Spleen (tissue), 7 donors: ENCODE measurements at regions not wholly inside any gene's neighbourhood (a gene's known extent, or its start where the extent isn't known, plus 50 kb on each side); places are given as distances from the start of the nearest gene placed in this dataset.

Experiments used
- CTCF ChIP-seq, 11 experiments: fragments of 200-600 bp in 7 of 11; fragments of 450-650 bp in 4 of 11; sonication (generic) in 4 of 11; IDR thresholded peaks in 8 of 11; conservative IDR thresholded peaks in 3 of 11; 1 replicate in 7 of 11; 2 replicates in 4 of 11; pipeline versions ENCODE4 v1.4.0 to v1.8.0; 2016 to 2021; ENCODE audit warnings: antibody characterized with exemption in 11 of 11, inconsistent platforms in 4 of 11, mild to moderate bottlenecking in 1 of 11
- POLR2A ChIP-seq, 3 donors: fragments of 450-650 bp; IDR thresholded peaks; one replicate each; pipeline ENCODE4 v1.5.1; 2017; ENCODE audit warnings: antibody characterized with exemption in 3 of 3, mild to moderate bottlenecking in 1 of 3
- POLR2AphosphoS5 ChIP-seq, 3 donors: sonication (generic); formaldehyde crosslinking; IDR thresholded peaks; one replicate each; pipeline ENCODE4 v1.5.1; 2017; ENCODE audit warnings: antibody characterized with exemption in 3 of 3
- donor health status: DM: no; HTN: no; CAD: no; lungs with moderate emphysema.
- donor health status: DM: no; HTN: no; CAD: no.
- donor health status: DM: no; HTN: no; CAD: no.

DNA sequence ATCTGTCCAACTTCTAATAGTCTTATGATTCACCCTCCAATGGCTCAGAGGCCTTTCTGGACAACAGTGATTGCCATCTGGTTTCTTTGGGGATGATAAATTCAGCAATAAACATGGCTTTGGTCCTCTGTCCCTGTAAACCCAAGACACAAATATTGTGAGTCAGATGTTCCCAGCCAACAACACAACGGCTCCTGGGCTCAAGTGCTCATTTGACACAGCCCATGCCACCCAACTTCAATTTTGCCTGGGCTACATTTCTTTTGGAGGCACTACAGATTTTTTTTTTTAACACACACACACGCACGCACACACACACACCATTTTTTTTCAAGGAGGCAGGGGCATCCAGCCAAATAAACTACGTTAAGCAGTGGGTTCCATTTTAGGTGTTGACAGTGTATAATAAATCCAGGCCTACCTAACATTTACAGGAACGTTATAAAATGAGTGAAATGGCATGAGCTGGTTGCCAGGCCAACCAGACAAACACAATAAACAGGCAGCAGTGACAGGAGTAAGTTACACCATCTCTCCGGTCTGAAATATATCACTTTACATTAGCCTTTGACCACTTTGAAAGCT, 939.9 kb upstream of the SOX9 start:
- TF ChIP-seq CTCF (IDR thresholded peaks at IDR 0.05 in 8 of 11, conservative IDR thresholded peaks at IDR 0.05 in 3 of 11) (no peak), POLR2A (IDR thresholded peaks at IDR 0.05) (no peak), POLR2AphosphoS5 (IDR thresholded peaks at IDR 0.05) (no peak)
